IPS DF 6.9 (cell line): ENCODE measurements at regions not wholly inside any gene's neighbourhood (a gene's known extent, or its start where the extent isn't known, plus 50 kb on each side); places are given as distances from the start of the nearest gene placed in this dataset.

Source experiments
- DNase-seq: peaks from one replicate; pipeline ENCODE4 v3.0.0-alpha.2; 2013; ENCODE audit warnings: low read depth, low spot score
- H3K27ac ChIP-seq: one replicate; pipeline ENCODE4 v1.5.1; 2013; ENCODE audit warnings: low read length, control low read depth
- H3K27me3 ChIP-seq: 2 replicates; pipeline ENCODE4 v1.6.1; 2013; ENCODE audit warnings: mild to moderate bottlenecking, low read length; ENCODE audit not compliant: control insufficient read depth, insufficient read depth
- H3K36me3 ChIP-seq: 2 replicates; pipeline ENCODE4 v1.6.1; 2013; ENCODE audit warnings: low read length; ENCODE audit not compliant: control insufficient read depth, insufficient read depth
- H3K4me1 ChIP-seq: 2 replicates; pipeline ENCODE4 v1.6.1; 2013; ENCODE audit warnings: low read length; ENCODE audit not compliant: control insufficient read depth, insufficient read depth
- H3K4me3 ChIP-seq: 2 replicates; pipeline ENCODE4 v1.5.1; 2013; ENCODE audit warnings: mild to moderate bottlenecking, low read length
- H3K9me3 ChIP-seq: 2 replicates; pipeline ENCODE4 v1.6.1; 2013; ENCODE audit warnings: low read length, inconsistent platforms; ENCODE audit not compliant: control insufficient read depth, insufficient read depth
- WGBS: extraction: QIAGEN DNeasy Blood & Tissue Kit; methylation state at CpG from one replicate; pipeline ENCODE4 v1.1.7; 2013; ENCODE audit warnings: mixed read lengths, missing lambda C conversion rate; ENCODE audit not compliant: insufficient read length, insufficient coverage; 5-methylcytosine and 5-hydroxymethylcytosine counted together

DNA sequence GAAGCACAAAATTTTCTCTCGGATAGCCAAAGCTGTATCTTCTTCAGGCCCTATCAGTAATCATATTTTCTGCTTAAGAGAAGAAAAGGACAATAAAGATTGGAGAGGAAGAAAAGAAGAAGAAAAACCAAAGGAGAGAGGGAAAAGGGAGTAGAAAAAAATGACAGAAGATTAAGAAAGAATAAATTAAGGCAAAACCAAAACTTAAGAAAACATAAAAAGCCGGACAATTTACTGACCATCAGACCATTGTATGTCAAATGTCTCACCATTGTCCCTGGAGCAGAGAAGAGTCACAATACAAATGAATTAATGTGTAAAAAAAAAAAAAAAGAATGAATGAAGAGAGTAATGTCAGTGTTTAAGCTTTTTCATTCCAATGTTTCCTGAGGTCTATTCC lies 1274.8 kb downstream of the FSCB start:
- H3K27me3 ChIP-seq, result no peaks in the 10 kb centered on the region
- H3K9me3 ChIP-seq, result no peaks in the 10 kb centered on the region
- no peak for DNase-seq
- WGBS, result no CpG with 5 or more reads among the region's 2 CpGs
- H3K4me1 ChIP-seq, result no peaks in the 10 kb centered on the region
- no peak overlapping the region for H3K4me3 ChIP-seq
- H3K27ac ChIP-seq, result no peak overlapping the region
- H3K36me3 ChIP-seq, result no peaks in the 10 kb centered on the region

DNA sequence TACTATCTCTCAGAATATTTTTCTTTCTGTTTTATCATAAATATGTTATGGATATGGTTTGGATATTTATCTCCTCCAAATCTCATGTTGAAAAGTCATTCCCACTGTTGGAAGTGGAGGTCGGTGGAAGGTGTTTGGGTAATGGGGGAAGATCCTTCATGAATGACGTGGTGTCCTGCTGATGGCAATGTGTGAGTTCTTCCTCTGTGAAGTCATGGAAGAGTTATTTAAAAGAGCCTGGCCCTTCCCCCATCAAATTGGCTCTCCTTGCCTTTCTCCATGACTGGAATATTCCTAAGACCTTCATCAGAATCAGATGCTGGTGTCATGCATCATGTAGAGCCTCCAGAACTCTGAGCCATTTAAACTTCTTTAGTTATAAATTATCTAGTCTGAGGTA lies 1291.6 kb downstream of the FSCB start:
- Histone ChIP-seq H3K4me3 (no peak overlapping the region), H3K27me3 (no peaks in the 10 kb centered on the region), H3K9me3 (no peaks in the 10 kb centered on the region), H3K4me1 (no peaks in the 10 kb centered on the region), H3K27ac (no peak overlapping the region), H3K36me3 (no peaks in the 10 kb centered on the region)
- WGBS, result no CpG with 5 or more reads among the region's 2 CpGs
- no peak for DNase-seq

GRCh38 chr14:43207189-43207588 lies 1299.9 kb downstream of the FSCB start:
- no peak overlapping the region for H3K4me3 ChIP-seq
- H3K27ac ChIP-seq, result no peak overlapping the region
- WGBS, result no CpG with 5 or more reads among the region's 2 CpGs
- no peaks in the 10 kb centered on the region for H3K27me3 ChIP-seq
- H3K9me3 ChIP-seq, result no peaks in the 10 kb centered on the region
- no peaks in the 10 kb centered on the region for H3K4me1 ChIP-seq
- no peak for DNase-seq
- no peaks in the 10 kb centered on the region for H3K36me3 ChIP-seq

- WGBS, result no CpG with 5 or more reads among the region's 2 CpGs
- Histone ChIP-seq H3K9me3 (no peaks in the 10 kb centered on the region), H3K27ac (no peak overlapping the region), H3K4me1 (no peaks in the 10 kb centered on the region), H3K4me3 (no peak overlapping the region), H3K36me3 (no peaks in the 10 kb centered on the region), H3K27me3 (no peaks in the 10 kb centered on the region)
- DNase-seq, result no peak
Observed at GRCh38 chr14:43204816-43205215, 1302.3 kb downstream of the FSCB start.

GRCh38 chr14:43200519-43200918 lies 1306.6 kb downstream of the FSCB start:
- DNase-seq, result no peak
- no peaks in the 10 kb centered on the region for H3K4me1 ChIP-seq
- H3K4me3 ChIP-seq, result no peak overlapping the region
- H3K9me3 ChIP-seq, result no peaks in the 10 kb centered on the region
- WGBS, result no CpG with 5 or more reads among the region's 1 CpG
- H3K36me3 ChIP-seq, result no peaks in the 10 kb centered on the region
- H3K27ac ChIP-seq, result no peak overlapping the region
- no peaks in the 10 kb centered on the region for H3K27me3 ChIP-seq

DNA sequence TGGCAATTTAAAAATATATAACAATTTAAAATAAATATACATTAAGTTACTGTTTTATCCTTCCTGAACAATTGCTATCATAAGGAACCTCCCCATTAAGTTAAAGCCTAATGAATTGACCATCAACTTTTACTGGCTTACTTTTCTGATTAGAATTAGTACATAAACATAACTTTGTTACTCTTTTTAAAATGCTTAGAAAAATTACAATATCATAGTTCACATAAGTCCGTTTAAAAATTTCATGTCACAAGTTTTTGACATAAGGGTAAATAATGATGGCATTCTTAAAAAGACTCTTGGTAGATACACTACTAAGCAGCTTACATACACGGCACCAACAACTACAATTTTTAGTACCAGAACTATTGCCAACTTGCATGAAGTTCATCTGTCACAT lies 1308.6 kb downstream of the FSCB start:
- WGBS, result no CpG with 5 or more reads among the region's 2 CpGs

GRCh38 chr14:43184540-43184939 lies 1322.5 kb downstream of the FSCB start:
- Histone ChIP-seq H3K4me1 (no peaks in the 10 kb centered on the region), H3K36me3 (no peaks in the 10 kb centered on the region), H3K4me3 (no peak overlapping the region), H3K27ac (no peak overlapping the region), H3K27me3 (no peaks in the 10 kb centered on the region), H3K9me3 (no peaks in the 10 kb centered on the region)
- WGBS, result no CpG with 5 or more reads among the region's 3 CpGs
- no peak for DNase-seq

More for the DNA sequence above, 1308.6 kb downstream of the FSCB start:
- Histone ChIP-seq H3K4me3 (no peak overlapping the region), H3K36me3 (no peaks in the 10 kb centered on the region), H3K9me3 (no peaks in the 10 kb centered on the region), H3K27ac (no peak overlapping the region), H3K27me3 (no peaks in the 10 kb centered on the region), H3K4me1 (no peaks in the 10 kb centered on the region)
- DNase-seq, result no peak

- H3K9me3 ChIP-seq, result no peaks in the 10 kb centered on the region
- no CpG with 5 or more reads among the region's 3 CpGs for WGBS
- no peaks in the 10 kb centered on the region for H3K36me3 ChIP-seq
- no peak overlapping the region for H3K4me3 ChIP-seq
- H3K27me3 ChIP-seq, result no peaks in the 10 kb centered on the region
- H3K4me1 ChIP-seq, result no peaks in the 10 kb centered on the region
- DNase-seq, result no peak
- H3K27ac ChIP-seq, result no peak overlapping the region
Observed at GRCh38 chr14:43183916-43184315, 1323.2 kb downstream of the FSCB start.

GRCh38 chr14:43175896-43176295 lies 1331.2 kb downstream of the FSCB start:
- no CpG with 5 or more reads among the region's 2 CpGs for WGBS
- Histone ChIP-seq H3K9me3 (no peaks in the 10 kb centered on the region), H3K27ac (no peak overlapping the region), H3K4me1 (no peaks in the 10 kb centered on the region), H3K27me3 (no peaks in the 10 kb centered on the region), H3K36me3 (no peaks in the 10 kb centered on the region), H3K4me3 (no peak overlapping the region)
- DNase-seq, result no peak

DNA sequence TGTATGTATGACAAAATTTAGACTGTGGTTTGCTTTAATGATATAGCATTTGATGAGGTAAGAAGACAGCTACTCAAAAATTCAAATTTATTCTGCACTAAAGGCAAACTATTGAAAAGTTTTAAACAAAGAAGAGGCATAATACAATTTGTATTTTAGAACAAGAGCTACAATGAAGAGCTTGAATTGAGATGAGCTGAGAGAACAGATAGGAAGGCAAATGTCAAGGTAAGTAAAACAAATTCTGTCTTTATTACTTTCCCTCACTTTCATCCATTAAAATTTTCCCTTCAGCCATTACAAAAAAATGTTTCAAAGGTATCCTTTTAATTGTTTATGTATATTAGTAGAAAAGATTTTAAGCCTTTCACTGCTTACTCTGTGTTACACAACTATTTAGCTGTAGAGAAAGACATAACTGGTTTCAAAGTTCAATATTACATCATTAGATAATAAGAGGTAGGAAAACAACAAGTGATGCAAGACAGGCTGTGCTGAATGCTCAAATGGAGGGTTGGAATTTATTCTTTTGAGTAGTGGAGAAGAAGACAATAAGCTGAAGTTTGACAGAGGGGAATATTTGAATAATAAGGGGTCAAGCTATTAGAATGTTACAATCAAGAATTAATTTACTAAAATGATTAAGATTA lies 1334.1 kb downstream of the FSCB start:
- Histone ChIP-seq H3K36me3 (no peaks in the 10 kb centered on the region), H3K27me3 (no peaks in the 10 kb centered on the region), H3K4me1 (no peaks in the 10 kb centered on the region), H3K4me3 (no peak overlapping the region), H3K27ac (no peak overlapping the region), H3K9me3 (no peaks in the 10 kb centered on the region)
- no peak for DNase-seq

GRCh38 chr14:43169722-43170121 lies 1337.4 kb downstream of the FSCB start:
- no CpG with 5 or more reads among the region's 2 CpGs for WGBS
- Histone ChIP-seq H3K9me3 (no peaks in the 10 kb centered on the region), H3K36me3 (no peaks in the 10 kb centered on the region), H3K27ac (no peak overlapping the region), H3K27me3 (no peaks in the 10 kb centered on the region), H3K4me3 (no peak overlapping the region), H3K4me1 (no peaks in the 10 kb centered on the region)
- DNase-seq, result no peak
